ENCODE measurements at regions not wholly inside any gene's neighbourhood (a gene's known extent, or its start where the extent isn't known, plus 50 kb on each side); places are given as distances from the start of the nearest gene placed in this dataset.
"Not testable (repeated sequence)": the region's sequence is repeated elsewhere in the genome, so short reads cannot be mapped to it uniquely, and the experiment has no call there.

DNA sequence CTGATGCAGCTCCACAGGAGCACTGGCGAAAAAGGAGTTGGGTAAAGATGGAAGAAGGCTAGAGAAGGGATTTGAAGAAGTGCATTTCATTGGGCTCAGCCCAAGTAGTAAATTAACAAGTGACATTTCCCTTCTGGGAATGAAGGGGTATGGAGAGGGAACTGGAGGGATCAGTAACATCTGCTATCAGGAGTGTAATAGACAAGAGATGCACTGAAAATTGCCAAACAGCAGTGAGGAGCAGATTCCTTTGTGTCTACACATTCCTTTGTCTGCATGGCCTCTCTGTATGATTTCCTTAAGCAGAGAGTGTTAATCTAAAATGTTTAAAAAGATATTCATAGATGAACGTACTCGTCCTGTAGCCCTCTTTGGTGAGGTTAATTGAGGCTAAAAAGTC is 148.2 kb upstream of the FERD3L start:
- 54 to 76% (median 65%) methylated on average over 3 of the region's 3 CpGs for WGBS, 3 donors
- H3K9me3 ChIP-seq (ENCODE audit: control insufficient read depth in 2 of 2, insufficient read depth in 1 of 2, low read depth in 1 of 2, low read length in 1 of 2): peaks cover 0 to 2% of the 10 kb centered on the region in 2 donors
- FAIRE-seq: no peak

DNA sequence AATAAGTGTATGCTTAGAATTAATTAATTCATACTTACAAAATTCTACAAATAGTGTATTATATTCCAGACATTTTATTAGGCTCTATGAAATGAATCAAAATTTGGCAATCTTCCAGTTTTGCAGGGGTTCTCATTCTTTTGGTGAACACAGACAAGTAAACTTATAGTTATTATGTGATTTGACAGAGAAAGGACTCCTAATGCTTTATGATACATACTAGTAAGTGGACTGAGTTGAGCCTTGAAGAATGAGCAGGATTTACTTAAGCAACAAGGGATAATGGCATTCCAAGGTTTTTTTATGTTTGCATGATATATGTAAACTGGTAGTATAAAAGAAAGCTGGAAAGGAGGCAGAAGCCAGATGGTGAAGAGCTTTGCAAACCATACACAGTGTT is 145.7 kb upstream of the FERD3L start:
- FAIRE-seq (no peak), DNase-seq (no peak)
- no peaks in the 10 kb centered on the region for H3K9me3 ChIP-seq (ENCODE audit: control insufficient read depth in 2 of 2, insufficient read depth in 1 of 2, low read depth in 1 of 2, low read length in 1 of 2)

More for the DNA sequence above, 148.2 kb upstream of the FERD3L start:
- H3K36me3 ChIP-seq (ENCODE audit: control insufficient read depth in 3 of 3, insufficient read depth in 2 of 3, low read depth in 1 of 3, low read length in 3 of 3): no peaks in the 10 kb centered on the region
- no peak for DNase-seq
- H3K27me3 ChIP-seq (ENCODE audit: control insufficient read depth in 3 of 3, insufficient read depth in 3 of 3, low read length in 3 of 3): no peaks in the 10 kb centered on the region
- no peak overlapping the region for H3K27ac ChIP-seq (ENCODE audit: low read depth in 1 of 3, low read length in 2 of 3)
- no peaks in the 10 kb centered on the region for H3K4me1 ChIP-seq (ENCODE audit: control insufficient read depth in 3 of 3, insufficient read depth in 2 of 3, low read depth in 1 of 3, low read length in 2 of 3)
- H3K4me3 ChIP-seq (ENCODE audit: low read depth in 1 of 3, low read length in 3 of 3): no peak overlapping the region

DNA sequence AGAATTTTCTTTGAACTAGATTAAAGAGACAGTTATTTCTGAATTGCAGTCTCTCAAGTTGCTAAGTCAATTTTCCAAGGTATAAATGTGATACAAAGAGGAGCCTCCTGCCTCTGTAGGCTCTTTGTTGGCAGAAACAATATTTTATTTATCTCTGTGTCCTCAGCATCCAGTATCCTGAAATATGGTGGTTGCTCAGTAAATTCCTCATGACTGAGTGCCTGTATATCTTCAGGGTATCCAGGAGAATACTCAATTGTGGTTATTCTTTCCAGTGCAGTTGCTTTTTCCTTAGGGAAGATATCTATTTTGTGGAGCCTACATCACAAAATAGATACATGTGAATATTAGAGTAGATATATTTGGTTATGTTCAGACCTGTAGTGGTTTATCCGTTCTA is 144.8 kb upstream of the FERD3L start:
- Histone ChIP-seq H3K27me3 (ENCODE audit: control insufficient read depth in 3 of 3, insufficient read depth in 3 of 3, low read length in 3 of 3) (no peaks in the 10 kb centered on the region), H3K27ac (ENCODE audit: low read depth in 1 of 3, low read length in 2 of 3) (no peak overlapping the region), H3K4me3 (ENCODE audit: low read depth in 1 of 3, low read length in 3 of 3) (no peak overlapping the region), H3K36me3 (ENCODE audit: control insufficient read depth in 3 of 3, insufficient read depth in 2 of 3, low read depth in 1 of 3, low read length in 3 of 3) (no peaks in the 10 kb centered on the region), H3K4me1 (ENCODE audit: control insufficient read depth in 3 of 3, insufficient read depth in 2 of 3, low read depth in 1 of 3, low read length in 2 of 3) (no peaks in the 10 kb centered on the region), H3K9me3 (ENCODE audit: control insufficient read depth in 2 of 2, insufficient read depth in 1 of 2, low read depth in 1 of 2, low read length in 1 of 2) (no peaks in the 10 kb centered on the region)
- DNase-seq (no peak), FAIRE-seq (no peak)
- 87 to 94% (median 90%) methylated on average over 1 of the region's 1 CpG for WGBS, 3 donors

More for the DNA sequence above, 145.7 kb upstream of the FERD3L start:
- Histone ChIP-seq H3K27ac (ENCODE audit: low read depth in 1 of 3, low read length in 2 of 3) (no peak overlapping the region), H3K27me3 (ENCODE audit: control insufficient read depth in 3 of 3, insufficient read depth in 3 of 3, low read length in 3 of 3) (no peaks in the 10 kb centered on the region), H3K4me1 (ENCODE audit: control insufficient read depth in 3 of 3, insufficient read depth in 2 of 3, low read depth in 1 of 3, low read length in 2 of 3) (no peaks in the 10 kb centered on the region), H3K4me3 (ENCODE audit: low read depth in 1 of 3, low read length in 3 of 3) (no peak overlapping the region), H3K36me3 (ENCODE audit: control insufficient read depth in 3 of 3, insufficient read depth in 2 of 3, low read depth in 1 of 3, low read length in 3 of 3) (no peaks in the 10 kb centered on the region)

DNA sequence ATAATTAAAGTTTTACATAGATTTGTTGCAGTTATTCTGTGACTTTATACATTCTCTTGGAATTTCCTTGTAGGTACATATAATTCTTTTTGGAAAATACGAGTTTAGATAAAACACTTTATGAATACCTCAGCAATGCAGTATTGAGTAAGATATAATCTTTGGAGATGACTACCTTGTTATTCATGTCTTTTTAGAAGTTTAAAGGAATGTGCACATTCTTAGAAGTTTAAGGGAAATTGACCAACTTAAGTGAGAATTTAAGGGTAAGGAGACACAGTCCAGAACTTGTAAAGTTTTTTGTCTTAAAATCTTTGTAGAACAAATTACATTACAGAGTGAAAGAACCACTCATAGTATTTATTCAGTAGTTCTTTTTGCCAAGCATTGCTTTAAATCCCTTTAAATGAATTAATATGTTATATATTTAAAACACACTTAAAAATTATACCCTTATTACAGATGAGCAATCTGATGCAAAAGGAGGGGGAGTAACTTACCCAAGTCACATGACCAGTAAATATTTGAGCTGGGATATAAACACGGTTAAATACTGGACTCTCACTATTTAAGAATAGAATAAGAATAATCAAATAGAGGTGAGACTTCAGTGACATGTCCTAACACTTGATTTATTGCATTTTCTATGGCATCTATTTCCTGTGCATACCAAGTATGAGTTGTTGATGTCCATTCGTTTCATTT is 139.5 kb upstream of the FERD3L start:
- H3K36me3 ChIP-seq (ENCODE audit: control insufficient read depth in 3 of 3, insufficient read depth in 2 of 3, low read depth in 1 of 3, low read length in 3 of 3): no peaks in the 10 kb centered on the region
- no peak for DNase-seq
- no peaks in the 10 kb centered on the region for H3K27me3 ChIP-seq (ENCODE audit: control insufficient read depth in 3 of 3, insufficient read depth in 3 of 3, low read length in 3 of 3)
- H3K4me3 ChIP-seq (ENCODE audit: low read depth in 1 of 3, low read length in 3 of 3): no peak overlapping the region
- no peak for FAIRE-seq
- no peaks in the 10 kb centered on the region for H3K4me1 ChIP-seq (ENCODE audit: control insufficient read depth in 3 of 3, insufficient read depth in 2 of 3, low read depth in 1 of 3, low read length in 2 of 3)
- H3K9me3 ChIP-seq (ENCODE audit: control insufficient read depth in 2 of 2, insufficient read depth in 1 of 2, low read depth in 1 of 2, low read length in 1 of 2): peaks cover 0 to 3% of the 10 kb centered on the region in 2 donors
- H3K27ac ChIP-seq (ENCODE audit: low read depth in 1 of 3, low read length in 2 of 3): no peak overlapping the region
- WGBS, 3 donors: 39 to 52% (median 44%) methylated on average over 3 of the region's 3 CpGs

DNA sequence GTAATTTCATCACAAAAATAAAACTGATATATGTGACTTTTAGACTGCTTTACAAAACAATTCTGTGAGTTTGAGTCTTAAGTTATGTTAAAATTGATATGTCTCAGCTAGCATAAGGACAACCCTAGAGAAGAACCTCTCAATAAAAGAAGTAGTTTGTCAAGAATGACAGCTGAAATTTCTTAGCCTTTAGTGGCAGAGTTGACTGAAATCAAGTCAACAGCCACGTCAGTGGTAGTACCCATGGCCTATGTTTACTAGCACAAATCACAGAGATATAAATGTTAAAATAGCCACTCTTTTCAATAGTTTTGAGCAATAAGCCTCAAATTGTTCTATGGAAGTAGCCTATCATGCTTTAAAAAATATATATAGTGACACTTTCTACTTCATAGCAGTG is 138.9 kb upstream of the FERD3L start:
- no peak overlapping the region for H3K4me3 ChIP-seq (ENCODE audit: low read depth in 1 of 3, low read length in 3 of 3)
- no peaks in the 10 kb centered on the region for H3K36me3 ChIP-seq (ENCODE audit: control insufficient read depth in 3 of 3, insufficient read depth in 2 of 3, low read depth in 1 of 3, low read length in 3 of 3)
- DNase-seq (no peak), FAIRE-seq (no peak)
- no peak overlapping the region for H3K27ac ChIP-seq (ENCODE audit: low read depth in 1 of 3, low read length in 2 of 3)
- H3K4me1 ChIP-seq (ENCODE audit: control insufficient read depth in 3 of 3, insufficient read depth in 2 of 3, low read depth in 1 of 3, low read length in 2 of 3): no peaks in the 10 kb centered on the region
- no peaks in the 10 kb centered on the region for H3K27me3 ChIP-seq (ENCODE audit: control insufficient read depth in 3 of 3, insufficient read depth in 3 of 3, low read length in 3 of 3)
- H3K9me3 ChIP-seq (ENCODE audit: control insufficient read depth in 2 of 2, insufficient read depth in 1 of 2, low read depth in 1 of 2, low read length in 1 of 2): peaks cover 0 to 6% of the 10 kb centered on the region in 2 donors
- WGBS, 3 donors: 42 to 58% (median 56%) methylated on average over 1 of the region's 1 CpG

DNA sequence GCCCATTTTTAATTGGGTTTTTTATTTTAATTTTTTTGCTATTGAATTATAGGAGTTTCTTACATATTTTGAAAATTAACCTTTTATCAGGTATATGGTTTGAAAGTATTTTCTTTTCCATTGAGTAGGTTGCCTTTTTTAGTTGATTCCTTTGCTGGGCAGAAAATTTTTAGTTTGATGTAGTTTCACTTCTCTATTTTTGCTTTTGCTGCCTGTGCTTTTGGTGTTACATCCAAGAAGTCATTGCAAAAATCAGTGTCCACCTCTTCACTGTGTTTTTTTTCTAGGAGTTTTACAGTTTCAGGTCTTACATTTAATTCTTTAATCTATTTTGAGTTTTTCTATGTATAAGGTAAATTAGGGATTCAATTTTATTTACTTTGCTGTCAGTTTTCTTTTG is 129.8 kb upstream of the FERD3L start:
- Histone ChIP-seq H3K9me3 (ENCODE audit: control insufficient read depth in 2 of 2, insufficient read depth in 1 of 2, low read depth in 1 of 2, low read length in 1 of 2) (peaks cover 0 to 4% of the 10 kb centered on the region in 2 donors), H3K27me3 (ENCODE audit: control insufficient read depth in 3 of 3, insufficient read depth in 3 of 3, low read length in 3 of 3) (no peaks in the 10 kb centered on the region), H3K27ac (ENCODE audit: low read depth in 1 of 3, low read length in 2 of 3) (no peak overlapping the region), H3K4me1 (ENCODE audit: control insufficient read depth in 3 of 3, insufficient read depth in 2 of 3, low read depth in 1 of 3, low read length in 2 of 3) (no peaks in the 10 kb centered on the region), H3K4me3 (ENCODE audit: low read depth in 1 of 3, low read length in 3 of 3) (no peak overlapping the region), H3K36me3 (ENCODE audit: control insufficient read depth in 3 of 3, insufficient read depth in 2 of 3, low read depth in 1 of 3, low read length in 3 of 3) (no peaks in the 10 kb centered on the region)
- no peak for FAIRE-seq
- DNase-seq: no peak

DNA sequence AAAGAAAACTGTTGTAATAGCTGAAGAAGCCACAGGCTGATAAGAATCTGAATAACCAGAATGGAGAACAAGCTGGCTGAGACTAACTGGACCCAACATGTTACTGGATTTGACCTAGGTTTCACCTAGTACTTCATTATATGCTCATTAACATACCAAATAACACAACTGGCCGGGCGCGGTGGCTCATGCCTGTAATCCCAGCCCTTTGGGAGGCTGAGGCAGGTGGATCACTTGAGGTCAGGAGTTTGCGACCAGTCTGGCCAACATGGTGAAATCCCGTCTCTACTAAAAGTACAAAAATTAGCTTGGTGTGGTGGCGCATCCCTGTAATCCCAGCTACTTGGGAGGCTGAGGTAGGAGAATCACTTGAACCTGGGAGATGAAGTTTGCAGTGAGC is 127.1 kb upstream of the FERD3L start:
- H3K4me1 ChIP-seq (ENCODE audit: control insufficient read depth in 3 of 3, insufficient read depth in 2 of 3, low read depth in 1 of 3, low read length in 2 of 3); H3K9me3 ChIP-seq (ENCODE audit: control insufficient read depth in 2 of 2, insufficient read depth in 1 of 2, low read depth in 1 of 2, low read length in 1 of 2); FAIRE-seq; H3K4me3 ChIP-seq (ENCODE audit: low read depth in 1 of 3, low read length in 3 of 3); H3K36me3 ChIP-seq (ENCODE audit: control insufficient read depth in 3 of 3, insufficient read depth in 2 of 3, low read depth in 1 of 3, low read length in 3 of 3); H3K27me3 ChIP-seq (ENCODE audit: control insufficient read depth in 3 of 3, insufficient read depth in 3 of 3, low read length in 3 of 3); DNase-seq; H3K27ac ChIP-seq (ENCODE audit: low read depth in 1 of 3, low read length in 2 of 3): not testable (repeated sequence)
- WGBS, 3 donors: 92 to 95% (median 93%) methylated on average over 6 of the region's 6 CpGs

DNA sequence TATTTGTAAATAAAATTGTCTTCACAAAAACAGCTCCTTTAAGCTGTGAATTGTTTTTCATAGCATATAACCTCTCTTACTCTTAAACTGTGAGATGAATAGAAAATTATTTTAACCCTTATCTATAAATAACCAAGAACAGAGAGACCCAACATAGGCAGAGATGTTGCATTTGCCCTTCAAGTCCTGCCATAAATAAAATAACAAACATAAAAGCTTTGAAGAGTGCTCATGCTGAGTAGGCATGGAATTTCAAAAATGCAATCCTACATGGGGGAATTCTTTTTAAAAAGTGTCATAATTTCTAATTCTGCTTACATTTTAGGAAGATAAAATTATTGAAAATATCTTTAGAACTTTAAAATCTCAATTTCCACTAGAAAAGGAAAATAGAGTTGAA is 124.1 kb upstream of the FERD3L start:
- no peaks in the 10 kb centered on the region for H3K27me3 ChIP-seq (ENCODE audit: control insufficient read depth in 3 of 3, insufficient read depth in 3 of 3, low read length in 3 of 3)
- DNase-seq (no peak), FAIRE-seq (no peak)
- no peaks in the 10 kb centered on the region for H3K9me3 ChIP-seq (ENCODE audit: control insufficient read depth in 2 of 2, insufficient read depth in 1 of 2, low read depth in 1 of 2, low read length in 1 of 2)
- H3K27ac ChIP-seq (ENCODE audit: low read depth in 1 of 3, low read length in 2 of 3): no peak overlapping the region
- no peak overlapping the region for H3K4me3 ChIP-seq (ENCODE audit: low read depth in 1 of 3, low read length in 3 of 3)
- H3K4me1 ChIP-seq (ENCODE audit: control insufficient read depth in 3 of 3, insufficient read depth in 2 of 3, low read depth in 1 of 3, low read length in 2 of 3): no peaks in the 10 kb centered on the region
- H3K36me3 ChIP-seq (ENCODE audit: control insufficient read depth in 3 of 3, insufficient read depth in 2 of 3, low read depth in 1 of 3, low read length in 3 of 3): no peaks in the 10 kb centered on the region

DNA sequence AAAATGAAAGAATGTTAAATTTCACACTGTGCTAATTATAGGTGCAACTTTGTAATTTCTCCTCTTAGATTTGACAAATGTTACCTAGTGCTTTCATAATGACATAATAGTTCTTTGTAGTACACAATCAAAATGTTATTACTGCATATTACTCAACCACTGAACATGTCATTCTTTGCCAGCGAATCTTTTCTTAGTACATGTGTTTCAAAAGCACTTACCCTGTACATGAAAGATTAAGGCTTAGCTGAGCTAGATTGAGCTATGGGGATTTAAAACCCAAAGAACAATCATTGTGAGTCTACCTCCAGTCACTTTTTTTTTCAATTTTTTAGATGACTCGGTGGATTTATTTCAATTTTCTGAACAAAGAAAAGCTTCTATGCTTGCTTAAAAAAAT is 123.5 kb upstream of the FERD3L start:
- no peak for DNase-seq
- WGBS, 3 donors: 72 to 81% (median 79%) methylated on average over 2 of the region's 2 CpGs
- no peak for FAIRE-seq

More for the DNA sequence above, 123.5 kb upstream of the FERD3L start:
- no peak overlapping the region for H3K27ac ChIP-seq (ENCODE audit: low read depth in 1 of 3, low read length in 2 of 3)
- no peaks in the 10 kb centered on the region for H3K9me3 ChIP-seq (ENCODE audit: control insufficient read depth in 2 of 2, insufficient read depth in 1 of 2, low read depth in 1 of 2, low read length in 1 of 2)
- H3K4me3 ChIP-seq (ENCODE audit: low read depth in 1 of 3, low read length in 3 of 3): no peak overlapping the region
- no peaks in the 10 kb centered on the region for H3K36me3 ChIP-seq (ENCODE audit: control insufficient read depth in 3 of 3, insufficient read depth in 2 of 3, low read depth in 1 of 3, low read length in 3 of 3)
- H3K27me3 ChIP-seq (ENCODE audit: control insufficient read depth in 3 of 3, insufficient read depth in 3 of 3, low read length in 3 of 3): no peaks in the 10 kb centered on the region
- H3K4me1 ChIP-seq (ENCODE audit: control insufficient read depth in 3 of 3, insufficient read depth in 2 of 3, low read depth in 1 of 3, low read length in 2 of 3): no peaks in the 10 kb centered on the region
